NCI-H2107 (cell line): ENCODE measurements at regions not wholly inside any gene's neighbourhood (a gene's known extent, or its start where the extent isn't known, plus 50 kb on each side); places are given as distances from the start of the nearest gene placed in this dataset.

ENCODE experiments used
- DNase-seq: peaks from one replicate; lab custom pipeline; 2025; lab: John Stamatoyannopoulos, UW

- no peak for DNase-seq
These were observed 253.8 kb upstream of the DMD start for GRCh38 chrX:33465137-33465536.

- no peak for DNase-seq
These were observed 245.8 kb upstream of the DMD start for GRCh38 chrX:33457102-33457501.

GRCh38 chrX:33447285-33447684 is 235.9 kb upstream of the DMD start:
- no peak for DNase-seq

- peak; percentile 25 for DNase-seq
These were observed 223.1 kb upstream of the DMD start for GRCh38 chrX:33434256-33435092.

GRCh38 chrX:33416273-33416805 is 205.0 kb upstream of the DMD start:
- DNase-seq: no peak

- no peak for DNase-seq
These were observed 204.1 kb upstream of the DMD start for GRCh38 chrX:33415459-33415858.

GRCh38 chrX:33385546-33385945 is 174.2 kb upstream of the DMD start:
- no peak for DNase-seq

GRCh38 chrX:33379839-33380238 is 168.5 kb upstream of the DMD start:
- no peak for DNase-seq

- no peak for DNase-seq
These were observed 146.3 kb upstream of the DMD start for GRCh38 chrX:33357606-33358005.

GRCh38 chrX:33339219-33339618 is 127.9 kb upstream of the DMD start:
- no peak for DNase-seq

- DNase-seq: no peak
These were observed 125.4 kb upstream of the DMD start for GRCh38 chrX:33336783-33337182.

GRCh38 chrX:33333271-33333670 is 121.9 kb upstream of the DMD start:
- no peak for DNase-seq

- DNase-seq: no peak
These were observed 119.4 kb upstream of the DMD start for GRCh38 chrX:33330798-33331197.

GRCh38 chrX:33324099-33324498 is 112.8 kb upstream of the DMD start:
- DNase-seq: no peak

- no peak for DNase-seq
These were observed 96.6 kb upstream of the DMD start for GRCh38 chrX:33307911-33308354.

GRCh38 chrX:33298622-33299021 is 87.3 kb upstream of the DMD start:
- DNase-seq: no peak

- no peak for DNase-seq
These were observed 74.2 kb upstream of the DMD start for GRCh38 chrX:33285550-33285949.

GRCh38 chrX:33277046-33277445 is 65.7 kb upstream of the DMD start:
- DNase-seq: no peak

- DNase-seq: no peak
These were observed 62.2 kb upstream of the DMD start for GRCh38 chrX:33273535-33273934.

- DNase-seq: no peak
These were observed 61.6 kb upstream of the DMD start for GRCh38 chrX:33272986-33273385.
